ENCODE measurements at regions not wholly inside any gene's neighbourhood (a gene's known extent, or its start where the extent isn't known, plus 50 kb on each side); places are given as distances from the start of the nearest gene placed in this dataset.

- TF ChIP-seq, protein P1, sequence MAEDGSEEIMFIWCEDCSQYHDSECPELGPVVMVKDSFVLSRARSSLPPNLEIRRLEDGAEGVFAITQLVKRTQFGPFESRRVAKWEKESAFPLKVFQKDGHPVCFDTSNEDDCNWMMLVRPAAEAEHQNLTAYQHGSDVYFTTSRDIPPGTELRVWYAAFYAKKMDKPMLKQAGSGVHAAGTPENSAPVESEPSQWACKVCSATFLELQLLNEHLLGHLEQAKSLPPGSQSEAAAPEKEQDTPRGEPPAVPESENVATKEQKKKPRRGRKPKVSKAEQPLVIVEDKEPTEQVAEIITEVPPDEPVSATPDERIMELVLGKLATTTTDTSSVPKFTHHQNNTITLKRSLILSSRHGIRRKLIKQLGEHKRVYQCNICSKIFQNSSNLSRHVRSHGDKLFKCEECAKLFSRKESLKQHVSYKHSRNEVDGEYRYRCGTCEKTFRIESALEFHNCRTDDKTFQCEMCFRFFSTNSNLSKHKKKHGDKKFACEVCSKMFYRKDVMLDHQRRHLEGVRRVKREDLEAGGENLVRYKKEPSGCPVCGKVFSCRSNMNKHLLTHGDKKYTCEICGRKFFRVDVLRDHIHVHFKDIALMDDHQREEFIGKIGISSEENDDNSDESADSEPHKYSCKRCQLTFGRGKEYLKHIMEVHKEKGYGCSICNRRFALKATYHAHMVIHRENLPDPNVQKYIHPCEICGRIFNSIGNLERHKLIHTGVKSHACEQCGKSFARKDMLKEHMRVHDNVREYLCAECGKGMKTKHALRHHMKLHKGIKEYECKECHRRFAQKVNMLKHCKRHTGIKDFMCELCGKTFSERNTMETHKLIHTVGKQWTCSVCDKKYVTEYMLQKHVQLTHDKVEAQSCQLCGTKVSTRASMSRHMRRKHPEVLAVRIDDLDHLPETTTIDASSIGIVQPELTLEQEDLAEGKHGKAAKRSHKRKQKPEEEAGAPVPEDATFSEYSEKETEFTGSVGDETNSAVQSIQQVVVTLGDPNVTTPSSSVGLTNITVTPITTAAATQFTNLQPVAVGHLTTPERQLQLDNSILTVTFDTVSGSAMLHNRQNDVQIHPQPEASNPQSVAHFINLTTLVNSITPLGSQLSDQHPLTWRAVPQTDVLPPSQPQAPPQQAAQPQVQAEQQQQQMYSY (CRISPR knock-in tag; IDR thresholded peaks at IDR 0.05) = no peak
- TF ChIP-seq KAT7 (CRISPR knock-in tag; IDR thresholded peaks at IDR 0.05; ENCODE audit: borderline replicate concordance) = no peak
- TF ChIP-seq, protein P2, sequence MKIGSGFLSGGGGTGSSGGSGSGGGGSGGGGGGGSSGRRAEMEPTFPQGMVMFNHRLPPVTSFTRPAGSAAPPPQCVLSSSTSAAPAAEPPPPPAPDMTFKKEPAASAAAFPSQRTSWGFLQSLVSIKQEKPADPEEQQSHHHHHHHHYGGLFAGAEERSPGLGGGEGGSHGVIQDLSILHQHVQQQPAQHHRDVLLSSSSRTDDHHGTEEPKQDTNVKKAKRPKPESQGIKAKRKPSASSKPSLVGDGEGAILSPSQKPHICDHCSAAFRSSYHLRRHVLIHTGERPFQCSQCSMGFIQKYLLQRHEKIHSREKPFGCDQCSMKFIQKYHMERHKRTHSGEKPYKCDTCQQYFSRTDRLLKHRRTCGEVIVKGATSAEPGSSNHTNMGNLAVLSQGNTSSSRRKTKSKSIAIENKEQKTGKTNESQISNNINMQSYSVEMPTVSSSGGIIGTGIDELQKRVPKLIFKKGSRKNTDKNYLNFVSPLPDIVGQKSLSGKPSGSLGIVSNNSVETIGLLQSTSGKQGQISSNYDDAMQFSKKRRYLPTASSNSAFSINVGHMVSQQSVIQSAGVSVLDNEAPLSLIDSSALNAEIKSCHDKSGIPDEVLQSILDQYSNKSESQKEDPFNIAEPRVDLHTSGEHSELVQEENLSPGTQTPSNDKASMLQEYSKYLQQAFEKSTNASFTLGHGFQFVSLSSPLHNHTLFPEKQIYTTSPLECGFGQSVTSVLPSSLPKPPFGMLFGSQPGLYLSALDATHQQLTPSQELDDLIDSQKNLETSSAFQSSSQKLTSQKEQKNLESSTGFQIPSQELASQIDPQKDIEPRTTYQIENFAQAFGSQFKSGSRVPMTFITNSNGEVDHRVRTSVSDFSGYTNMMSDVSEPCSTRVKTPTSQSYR (CRISPR knock-in tag; IDR thresholded peaks at IDR 0.05) = no peak
- TF ChIP-seq ESRRA (CRISPR knock-in tag; IDR thresholded peaks at IDR 0.05; ENCODE audit: borderline replicate concordance) = no peak
- no peak for TF ChIP-seq ZNF671 (CRISPR knock-in tag; IDR thresholded peaks at IDR 0.05)
- no peak for TF ChIP-seq NFE2L1 (CRISPR knock-in tag; IDR thresholded peaks at IDR 0.05)
- TF ChIP-seq, protein P3, sequence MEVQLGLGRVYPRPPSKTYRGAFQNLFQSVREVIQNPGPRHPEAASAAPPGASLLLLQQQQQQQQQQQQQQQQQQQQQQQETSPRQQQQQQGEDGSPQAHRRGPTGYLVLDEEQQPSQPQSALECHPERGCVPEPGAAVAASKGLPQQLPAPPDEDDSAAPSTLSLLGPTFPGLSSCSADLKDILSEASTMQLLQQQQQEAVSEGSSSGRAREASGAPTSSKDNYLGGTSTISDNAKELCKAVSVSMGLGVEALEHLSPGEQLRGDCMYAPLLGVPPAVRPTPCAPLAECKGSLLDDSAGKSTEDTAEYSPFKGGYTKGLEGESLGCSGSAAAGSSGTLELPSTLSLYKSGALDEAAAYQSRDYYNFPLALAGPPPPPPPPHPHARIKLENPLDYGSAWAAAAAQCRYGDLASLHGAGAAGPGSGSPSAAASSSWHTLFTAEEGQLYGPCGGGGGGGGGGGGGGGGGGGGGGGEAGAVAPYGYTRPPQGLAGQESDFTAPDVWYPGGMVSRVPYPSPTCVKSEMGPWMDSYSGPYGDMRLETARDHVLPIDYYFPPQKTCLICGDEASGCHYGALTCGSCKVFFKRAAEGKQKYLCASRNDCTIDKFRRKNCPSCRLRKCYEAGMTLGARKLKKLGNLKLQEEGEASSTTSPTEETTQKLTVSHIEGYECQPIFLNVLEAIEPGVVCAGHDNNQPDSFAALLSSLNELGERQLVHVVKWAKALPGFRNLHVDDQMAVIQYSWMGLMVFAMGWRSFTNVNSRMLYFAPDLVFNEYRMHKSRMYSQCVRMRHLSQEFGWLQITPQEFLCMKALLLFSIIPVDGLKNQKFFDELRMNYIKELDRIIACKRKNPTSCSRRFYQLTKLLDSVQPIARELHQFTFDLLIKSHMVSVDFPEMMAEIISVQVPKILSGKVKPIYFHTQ (CRISPR knock-in tag; IDR thresholded peaks at IDR 0.05) = no peak
- TF ChIP-seq ZNF121 (CRISPR knock-in tag; IDR thresholded peaks at IDR 0.05) = no peak
- TF ChIP-seq, protein P4, sequence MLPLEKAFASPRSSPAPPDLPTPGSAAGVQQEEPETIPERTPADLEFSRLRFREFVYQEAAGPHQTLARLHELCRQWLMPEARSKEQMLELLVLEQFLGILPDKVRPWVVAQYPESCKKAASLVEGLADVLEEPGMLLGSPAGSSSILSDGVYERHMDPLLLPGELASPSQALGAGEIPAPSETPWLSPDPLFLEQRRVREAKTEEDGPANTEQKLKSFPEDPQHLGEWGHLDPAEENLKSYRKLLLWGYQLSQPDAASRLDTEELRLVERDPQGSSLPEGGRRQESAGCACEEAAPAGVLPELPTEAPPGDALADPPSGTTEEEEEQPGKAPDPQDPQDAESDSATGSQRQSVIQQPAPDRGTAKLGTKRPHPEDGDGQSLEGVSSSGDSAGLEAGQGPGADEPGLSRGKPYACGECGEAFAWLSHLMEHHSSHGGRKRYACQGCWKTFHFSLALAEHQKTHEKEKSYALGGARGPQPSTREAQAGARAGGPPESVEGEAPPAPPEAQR (CRISPR knock-in tag; IDR thresholded peaks at IDR 0.05) = no peak
Observed at GRCh38 chr6:220721-221475, 71.4 kb upstream of the DUSP22 start (continued).

GRCh38 chr6:221531-222349, 70.5 kb upstream of the DUSP22 start:
- no peaks in the 10 kb centered on the region for H3K27me3 Mint-ChIP-seq (ENCODE audit: low read depth)
- H3K9me3 Mint-ChIP-seq = no peaks in the 10 kb centered on the region
- ChIA-PET CTCF (interaction anchor here (1.0 to 1.7 kb wide), 5 partner anchors 13 to 187 kb away, joined by 3 to 4 read pairs (median 4); no protein-coding TSS in a partner anchor), POLR2A (no interaction called here)
- DNase-seq (ENCODE audit: low spot score) (no peak), ATAC-seq (no peak)
- no peaks in the 10 kb centered on the region for H3K36me3 Mint-ChIP-seq
- peaks cover 27% of the 10 kb centered on the region for H3K4me1 Mint-ChIP-seq
- no peak overlapping the region for H3K4me3 Mint-ChIP-seq
- no peak overlapping the region for H3K27ac Mint-ChIP-seq
- TF ChIP-seq FOXJ3 (CRISPR knock-in tag; IDR thresholded peaks at IDR 0.05; ENCODE audit: borderline replicate concordance) (no peak), NR3C1 (CRISPR knock-in tag; conservative IDR thresholded peaks at IDR 0.05; ENCODE audit: low read depth) (no peak), FOXP4 (CRISPR knock-in tag; IDR thresholded peaks at IDR 0.05) (no peak), SOX15 (CRISPR knock-in tag; IDR thresholded peaks at IDR 0.05) (no peak)
